SIG-M5 (cell line): ENCODE measurements at regions not wholly inside any gene's neighbourhood (a gene's known extent, or its start where the extent isn't known, plus 50 kb on each side); places are given as distances from the start of the nearest gene placed in this dataset.

Experiments used
- DNase-seq: peaks from one replicate; lab custom pipeline; 2025; lab: John Stamatoyannopoulos, UW

- DNase-seq: no peak
Measured at GRCh38 chr15:48046813-48047438, 73.9 kb upstream of the SLC24A5 start.

- DNase-seq: no peak
Measured at GRCh38 chr15:48049736-48050135, 71.1 kb upstream of the SLC24A5 start.

DNA sequence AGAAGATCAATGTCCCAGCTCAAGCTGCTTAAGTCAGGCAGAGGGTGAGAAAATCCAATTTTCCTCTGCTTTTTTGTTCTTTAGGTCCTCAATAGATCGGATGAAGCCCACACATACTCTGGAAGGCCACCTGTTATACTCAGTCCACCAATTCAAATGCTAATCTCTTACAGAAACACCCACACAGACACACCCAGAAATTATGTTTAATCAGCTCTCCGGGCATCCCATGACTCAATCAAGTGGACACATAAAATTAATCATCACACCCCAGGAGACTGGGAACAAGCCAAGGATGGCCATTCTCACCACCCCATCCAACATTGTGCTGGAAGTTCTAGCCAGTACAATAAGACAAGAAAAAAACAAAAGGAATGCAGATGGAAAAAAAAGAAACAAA is 67.8 kb upstream of the SLC24A5 start:
- DNase-seq: no peak

DNA sequence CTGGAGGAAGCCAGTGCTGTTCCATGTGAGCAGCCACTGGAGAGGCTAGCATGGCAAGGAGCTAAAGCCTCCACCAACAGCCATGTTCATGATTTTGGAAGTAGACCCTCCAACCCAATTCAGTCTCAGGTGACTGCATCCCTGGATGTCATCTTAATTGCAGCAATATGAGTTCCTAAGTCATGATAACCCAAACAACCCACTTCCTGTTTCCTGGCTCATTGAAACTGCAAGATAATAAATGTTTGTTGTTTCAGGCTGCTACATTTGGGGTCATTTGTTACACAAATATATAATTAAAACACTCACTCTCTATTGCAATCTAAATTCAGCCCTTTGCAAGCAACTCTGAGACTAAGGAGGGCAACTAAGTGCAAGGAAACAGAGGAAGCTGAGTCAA is 62.4 kb upstream of the SLC24A5 start:
- no peak for DNase-seq

DNA sequence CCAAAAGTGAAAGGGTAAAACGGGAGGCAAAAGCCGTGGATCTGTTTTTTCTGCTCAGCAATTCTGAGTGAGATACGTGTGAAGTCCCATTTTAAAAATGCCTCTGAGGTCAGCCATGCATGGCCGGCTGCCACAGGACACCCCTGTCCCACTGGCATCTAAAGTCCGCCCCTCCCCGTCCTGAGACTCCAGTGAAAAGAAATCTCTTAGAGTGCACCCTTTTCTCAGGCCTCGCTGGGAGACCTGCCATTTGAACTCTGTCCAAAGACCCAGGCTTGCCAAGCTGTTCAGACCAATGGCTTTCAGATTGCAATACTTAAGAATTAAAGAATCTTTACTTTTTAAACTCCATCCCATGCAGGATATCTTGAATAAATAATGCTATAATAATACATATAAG is 61.0 kb upstream of the SLC24A5 start:
- DNase-seq: no peak

DNA sequence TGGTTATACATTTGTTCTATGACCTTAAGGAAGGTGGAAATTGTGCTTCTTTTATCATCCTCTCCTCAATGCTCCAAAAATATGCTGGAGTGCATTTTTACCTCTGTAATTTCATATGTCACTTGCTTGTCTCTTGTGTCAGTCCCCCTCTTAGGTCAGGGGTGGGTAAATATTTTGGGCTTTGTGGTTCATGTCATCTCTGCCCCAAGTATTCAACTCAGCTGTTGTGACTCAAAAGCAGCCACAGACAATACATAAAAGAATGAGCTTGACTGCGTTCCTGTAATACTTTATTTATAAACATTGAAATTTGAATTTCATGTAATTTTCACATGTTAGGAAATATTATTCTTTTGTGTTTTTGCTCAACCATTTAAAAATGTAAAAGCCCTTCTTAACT is 60.4 kb upstream of the SLC24A5 start:
- DNase-seq: no peak

DNA sequence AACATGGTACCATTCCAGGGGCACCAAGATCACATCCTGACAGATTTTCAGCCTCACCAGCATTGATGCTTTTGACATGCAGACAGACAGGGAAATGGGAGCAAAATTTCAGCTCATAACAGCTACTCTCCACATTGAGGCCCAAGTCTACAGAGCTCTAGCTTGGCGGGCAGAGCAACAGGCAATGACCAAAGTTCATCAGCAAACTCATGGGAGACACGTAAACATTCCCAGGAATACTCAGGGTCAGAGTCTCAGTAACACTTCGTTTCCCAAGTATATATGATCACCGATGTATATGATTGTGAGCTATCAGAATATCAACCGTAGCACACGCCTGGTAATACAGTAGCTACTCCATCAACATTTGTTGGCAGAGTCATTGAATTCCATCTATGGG is 59.2 kb upstream of the SLC24A5 start:
- DNase-seq: no peak

- DNase-seq: no peak
Measured at GRCh38 chr15:48062148-48062872, 58.5 kb upstream of the SLC24A5 start.

- no peak for DNase-seq
Measured at GRCh38 chr15:48063411-48063985, 57.3 kb upstream of the SLC24A5 start.

GRCh38 chr15:48064421-48064820 is 56.4 kb upstream of the SLC24A5 start:
- DNase-seq: no peak

DNA sequence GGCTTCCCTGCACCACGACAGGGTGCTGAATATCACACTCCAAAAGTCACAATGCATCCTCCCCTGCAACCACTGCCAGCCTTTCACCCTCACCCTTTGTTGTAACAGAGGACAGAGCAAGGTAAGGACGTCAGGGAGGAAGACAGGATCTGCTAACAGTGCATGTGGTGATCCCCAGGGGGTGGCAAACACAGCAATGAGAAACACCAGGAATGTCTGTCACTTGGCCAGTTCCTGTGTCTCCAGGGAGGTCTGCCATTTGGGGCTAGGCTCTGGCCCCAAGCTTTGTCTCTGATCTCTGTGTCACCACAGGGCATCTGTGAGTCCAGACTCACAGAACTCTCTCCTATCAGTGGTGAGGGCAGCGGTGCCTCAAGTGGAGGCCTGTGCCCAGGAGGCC is 54.3 kb upstream of the SLC24A5 start:
- no peak for DNase-seq
